K562 (cell line): ENCODE measurements at regions not wholly inside any gene's neighbourhood (a gene's known extent, or its start where the extent isn't known, plus 50 kb on each side); places are given as distances from the start of the nearest gene placed in this dataset.

ENCODE experiments used
- ATAC-seq: fragments of 200-7000 bp; cut with Tn5 transposase; 3 replicates; pipeline ENCODE4 v1.9.1; 2020; ENCODE audit warnings: moderate library complexity
- BruUV-seq: library from RNA; stranded (reverse); fragments of 400-500 nt; replicated peaks from 2 replicates; lab custom pipeline; 2021; lab: Mats Ljungman, UMichigan
- CTCF ChIA-PET: fragments of 300-600 bp; formaldehyde crosslinking; extraction: SDS; loops from one replicate; lab custom pipeline; 2021; ENCODE audit warnings: low intra/inter-chr PET ratio; lab: Yijun Ruan, JAX
- POLR2A ChIA-PET: fragments of 300-600, 350-650 bp; sonication (Branson Sonifier 250); formaldehyde crosslinking; extraction: SDS; loops from one replicate; lab custom pipeline; 2021; ENCODE audit warnings: antibody characterized with exemption, inconsistent platforms; lab: Yijun Ruan, JAX
- DNase-seq, 4 experiments: peaks; one replicate each; pipeline versions ENCODE4 v3.0.0 to v3.0.0-alpha.2; 2011 to 2018; ENCODE audit warnings: low spot score in 3 of 4, mixed read lengths in 3 of 4; ENCODE audit errors: extremely low read depth in 1 of 4
- FAIRE-seq: peaks from 2 replicates; lab custom pipeline; 2011; peaks lifted over from hg19 to GRCh38; lab: Jason Lieb, UNC
- H2AFZ ChIP-seq: 2 replicates; pipeline ENCODE4 v1.6.0; 2011; ENCODE audit warnings: low read depth, low read length, control low read depth, inconsistent platforms
- H3K27ac ChIP-seq: fragments of 200-600 bp; 3 replicates; pipeline ENCODE4 v1.8.0; 2011; ENCODE audit warnings: low read depth, mild to moderate bottlenecking, control low read depth, inconsistent platforms, low read length, moderate library complexity, mixed read lengths; ENCODE audit errors: extremely low read depth
- H3K27me3 ChIP-seq, 2 experiments: fragments of 300-600 bp in 1 of 2; 2 replicates in 1 of 2; 3 replicates in 1 of 2; pipeline versions ENCODE4 v1.6.0 to v1.8.0; 2011; ENCODE audit warnings: inconsistent platforms in 2 of 2, low read length in 2 of 2, mild to moderate bottlenecking in 1 of 2, mixed read lengths in 1 of 2, moderate library complexity in 1 of 2; ENCODE audit not compliant: control insufficient read depth in 2 of 2, insufficient read depth in 2 of 2
- H3K36me3 ChIP-seq: fragments of 300-600 bp; 3 replicates; pipeline ENCODE4 v1.8.0; 2011; ENCODE audit warnings: mild to moderate bottlenecking, low read length, inconsistent platforms; ENCODE audit not compliant: control insufficient read depth, insufficient read depth
- H3K4me1 ChIP-seq, 2 experiments: fragments of 200-600 bp in 1 of 2; replicated peaks in 1 of 2; 2 replicates in 1 of 2; 3 replicates in 1 of 2; pipeline versions ENCODE4 v1.5.1 to v1.8.0; 2011; ENCODE audit warnings: inconsistent platforms in 2 of 2, low read length in 2 of 2, mild to moderate bottlenecking in 1 of 2, mixed read lengths in 1 of 2, moderate library complexity in 1 of 2; ENCODE audit not compliant: control insufficient read depth in 2 of 2, insufficient read depth in 2 of 2
- H3K4me2 ChIP-seq: 2 replicates; pipeline ENCODE4 v1.6.1; 2011; ENCODE audit warnings: low read length, control low read depth, inconsistent platforms, mixed read lengths; ENCODE audit not compliant: insufficient read depth
- H3K4me3 ChIP-seq: fragments of 200-600 bp; sonication (generic), shearing (Covaris generic); 2 replicates; pipeline ENCODE4 v1.5.1; 2016; ENCODE audit warnings: control low read depth, inconsistent platforms
- H3K79me2 ChIP-seq: fragments of 200-600 bp; 3 replicates; pipeline ENCODE4 v1.8.0; 2011; ENCODE audit warnings: low read length, inconsistent platforms; ENCODE audit not compliant: control insufficient read depth, insufficient read depth
- H3K9ac ChIP-seq, 2 experiments: 2 replicates each; pipeline versions ENCODE4 v1.6.0 to v1.6.1; 2011; ENCODE audit warnings: low read depth in 2 of 2, low read length in 2 of 2, control low read depth in 1 of 2, inconsistent platforms in 1 of 2, mild to moderate bottlenecking in 1 of 2, mixed read lengths in 1 of 2; ENCODE audit not compliant: insufficient read depth in 1 of 2
- H3K9me1 ChIP-seq: one replicate; pipeline ENCODE4 v1.6.0; 2011; ENCODE audit warnings: inconsistent platforms, mild to moderate bottlenecking, low read length, moderate library complexity; ENCODE audit not compliant: control insufficient read depth, insufficient read depth
- H3K9me3 ChIP-seq: replicated peaks from 2 replicates; pipeline ENCODE4 v1.5.1; 2011; ENCODE audit warnings: low read depth, low read length, inconsistent platforms; ENCODE audit not compliant: control insufficient read depth, insufficient read depth
- H4K20me1 ChIP-seq: replicated peaks from 2 replicates; pipeline ENCODE4 v1.6.1; 2011; ENCODE audit warnings: low read length, inconsistent platforms, mixed read lengths; ENCODE audit not compliant: control insufficient read depth, insufficient read depth
- ATF3 ChIP-seq, 2 experiments: fragments of 450-650 bp in 1 of 2; sonication (generic) in 1 of 2; formaldehyde crosslinking in 1 of 2; IDR thresholded peaks in 1 of 2; conservative IDR thresholded peaks in 1 of 2; 2 replicates each; pipeline versions ENCODE4 v1.6.1 to v1.8.1; 2016 to 2023; ENCODE audit warnings: mild to moderate bottlenecking in 2 of 2, moderate library complexity in 2 of 2, inconsistent platforms in 1 of 2, missing genetic modification reagents in 1 of 2
- CBX5 ChIP-seq: IDR thresholded peaks from 2 replicates; pipeline ENCODE4 v1.6.1; 2014; ENCODE audit warnings: low read depth, borderline replicate concordance
- CREB3L1 ChIP-seq: fragments of 450-650 bp; IDR thresholded peaks from 2 replicates; pipeline ENCODE4 v1.6.1; 2014; ENCODE audit warnings: low read depth, mild to moderate bottlenecking, moderate library complexity, borderline replicate concordance
- DPF2 ChIP-seq: fragments of 450-650 bp; IDR thresholded peaks from 2 replicates; pipeline ENCODE4 v1.6.1; 2016
- ESRRA ChIP-seq: fragments of 450-650 bp; IDR thresholded peaks from 2 replicates; pipeline ENCODE4 v1.6.1; 2014; ENCODE audit warnings: low read depth, mild to moderate bottlenecking, moderate library complexity, borderline replicate concordance
- GABPB1 ChIP-seq: sonication (generic); formaldehyde crosslinking; IDR thresholded peaks from 2 replicates; pipeline ENCODE4 v1.8.0; 2022; ENCODE audit warnings: mild to moderate bottlenecking, missing genetic modification reagents
- GTF2E2 ChIP-seq: fragments of 200-800 bp; sonication (Bioruptor generic); IDR thresholded peaks from 2 replicates; pipeline ENCODE4 v1.6.1; 2016; ENCODE audit warnings: missing genetic modification characterization, missing compliant biosample characterization
- KDM1A ChIP-seq, 2 experiments: fragments of 450-650 bp; IDR thresholded peaks; 2 replicates each; pipeline ENCODE4 v1.6.1; 2016; ENCODE audit warnings: mild to moderate bottlenecking in 2 of 2
- KHSRP ChIP-seq: fragments of 450-650 bp; IDR thresholded peaks from 2 replicates; pipeline ENCODE4 v1.6.1; 2017
- KLF13 ChIP-seq: fragments of 450-650 bp; IDR thresholded peaks from 2 replicates; pipeline ENCODE4 v1.6.1; 2016; ENCODE audit warnings: missing genetic modification characterization, low read depth, mild to moderate bottlenecking, missing compliant biosample characterization, moderate library complexity, borderline replicate concordance
- MED1 ChIP-seq: sonication (generic); formaldehyde crosslinking; IDR thresholded peaks from 2 replicates; pipeline ENCODE4 v1.8.1; 2023; ENCODE audit warnings: missing genetic modification reagents, borderline replicate concordance
- MEIS2 ChIP-seq: fragments of 450-650 bp; IDR thresholded peaks from 2 replicates; pipeline ENCODE4 v1.6.1; 2014; ENCODE audit warnings: mild to moderate bottlenecking; ENCODE audit not compliant: partially characterized antibody
- NR1H2 ChIP-seq: sonication (generic); formaldehyde crosslinking; IDR thresholded peaks from 2 replicates; pipeline ENCODE4 v1.4.0; 2020; ENCODE audit warnings: mild to moderate bottlenecking, missing genetic modification reagents
- RBBP5 ChIP-seq: fragments of 200-600 bp; sonication (generic); IDR thresholded peaks from 2 replicates; pipeline ENCODE4 v1.6.1; 2012; ENCODE audit warnings: borderline replicate concordance, mild to moderate bottlenecking, low read length, control low read depth, inconsistent platforms; ENCODE audit not compliant: insufficient read depth, poor library complexity, severe bottlenecking
- RCOR1 ChIP-seq, 2 experiments: IDR thresholded peaks; 2 replicates each; pipeline ENCODE4 v1.6.1; 2012; ENCODE audit warnings: low read depth in 2 of 2, low read length in 2 of 2, borderline replicate concordance in 1 of 2, improper control_type of control experiment in 1 of 2
- SMARCA4 ChIP-seq: fragments of 450-650 bp; IDR thresholded peaks from 2 replicates; pipeline ENCODE4 v1.6.1; 2016
- SRSF1 ChIP-seq: fragments of 200-400 bp; formaldehyde crosslinking; IDR thresholded peaks from 2 replicates; pipeline ENCODE4 v1.6.1; 2017; ENCODE audit warnings: mild to moderate bottlenecking, low read depth, low read length, moderate library complexity
- TCF7 ChIP-seq: sonication (generic); IDR thresholded peaks from 2 replicates; pipeline ENCODE4 v1.6.1; 2016; ENCODE audit warnings: antibody characterized with exemption, borderline replicate concordance
- TEAD4 ChIP-seq, 2 experiments: sonication (generic) in 1 of 2; formaldehyde crosslinking in 1 of 2; IDR thresholded peaks; 2 replicates each; pipeline versions ENCODE4 v1.6.1 to v1.8.0; 2012 to 2022; ENCODE audit warnings: borderline replicate concordance in 1 of 2, inconsistent platforms in 1 of 2, low read length in 1 of 2, mild to moderate bottlenecking in 1 of 2, missing genetic modification reagents in 1 of 2
- ZNF121 ChIP-seq: sonication (generic); formaldehyde crosslinking; conservative IDR thresholded peaks from 2 replicates; pipeline ENCODE4 v1.8.0; 2022; ENCODE audit warnings: missing genetic modification reagents
- WGBS: fragments of 100-300 bp; shearing (Covaris generic); methylation state at CpG from one replicate; pipeline ENCODE4 v1.1.6; 2016; ENCODE audit warnings: low coverage, mixed read lengths; ENCODE audit not compliant: insufficient coverage; ENCODE audit errors: missing lambda C conversion rate; 5-methylcytosine and 5-hydroxymethylcytosine counted together
- in situ Hi-C: fragments of 300-500 bp; cut with MboI; formaldehyde crosslinking; loops from 4 replicates; pipeline ENCODE4 v1.15.0; 2018; ENCODE audit warnings: inconsistent platforms, mixed read lengths
- intact Hi-C: fragments of 100-400 bp; cut with micrococcal nuclease; formaldehyde crosslinking; loops from 2 replicates; pipeline ENCODE4 v1.14.2; 2022

GRCh38 chr2:201536046-201536445 lies 84.5 kb downstream of the STRADB start (continued):
- TF ChIP-seq KHSRP (no peak), CREB3L1 (no peak), GABPB1 (CRISPR knock-in tag) (no peak), SRSF1 (no peak), ZNF121 (CRISPR knock-in tag) (no peak)

- intact Hi-C loops, result no loop called here
- ATAC-seq (no peak), DNase-seq (peak; percentile 5 to 47 (median 10)), FAIRE-seq (no peak)
- Histone ChIP-seq H2AFZ (no peak overlapping the region), H3K79me2 (no peaks in the 10 kb centered on the region), H3K9me3 (no peaks in the 10 kb centered on the region), H3K4me1 (no peaks in the 10 kb centered on the region), H3K9me1 (no peaks in the 10 kb centered on the region), H3K4me3 (no peak overlapping the region), H3K36me3 (no peaks in the 10 kb centered on the region), H4K20me1 (no peaks in the 10 kb centered on the region), H3K27ac (no peak overlapping the region), H3K4me2 (no peak overlapping the region), H3K27me3 (no peaks in the 10 kb centered on the region), H3K9ac (no peak overlapping the region)
- 0% methylated on average over 2 of the region's 2 CpGs for WGBS
- BruUV-seq, result no TSS peak
- CTCF ChIA-PET, result no interaction called here
- in situ Hi-C loops, result no loop called here
- POLR2A ChIA-PET, result interaction anchor here (0.6 kb wide), 1 partner anchor 15 kb away, joined by 3 read pairs; no protein-coding TSS in a partner anchor
- TF ChIP-seq TCF7 (0 out of 2 replicates have a peak, but pooled peaks have one; percentile 54), DPF2 (peak; percentile 62), KLF13 (tag) (no peak), RBBP5 (no peak), RCOR1 (IDR thresholded peaks at IDR 0.05; ENCODE audit: borderline replicate concordance in 1 of 2, low read depth in 2 of 2, low read length in 2 of 2) (peak in 1 of 2 experiments; percentile 52; a peak in 1 of 4 replicates), MED1 (CRISPR knock-in tag) (no peak), MEIS2 (peak; percentile 82), CBX5 (no peak), ATF3 (IDR thresholded peaks at IDR 0.05) (peak; percentile 89), ATF3 (CRISPR knock-in tag; conservative IDR thresholded peaks at IDR 0.05) (no peak), KDM1A (IDR thresholded peaks at IDR 0.05) (peak; percentile 73 to 83), NR1H2 (no peak), SMARCA4 (peak; percentile 75; the same call in 1 of the 2 replicates), TEAD4 (IDR thresholded peaks at IDR 0.05; ENCODE audit: low read length) (peak; percentile 69), TEAD4 (CRISPR knock-in tag; IDR thresholded peaks at IDR 0.05; ENCODE audit: borderline replicate concordance) (no peak), ESRRA (peak; percentile 20; the same call in 1 of the 2 replicates), GTF2E2 (tag) (0 out of 2 replicates have a peak, but pooled peaks have one; percentile 32)
These were observed 81.3 kb downstream of the STRADB start for GRCh38 chr2:201532686-201533304.
